ENCODE measurements at regions not wholly inside any gene's neighbourhood (a gene's known extent, or its start where the extent isn't known, plus 50 kb on each side); places are given as distances from the start of the nearest gene placed in this dataset.
A peak's percentile ranks its signal among the peaks of the same experiment; 100 is the strongest.
"Not testable (repeated sequence)": the region's sequence is repeated elsewhere in the genome, so short reads cannot be mapped to it uniquely, and the experiment has no call there.

GRCh38 chr3:151550642-151551041, 89.8 kb upstream of the IGSF10 start:
- no peak for DNase-seq

GRCh38 chr3:151550025-151550618, 89.3 kb upstream of the IGSF10 start:
- DNase-seq: no peak

GRCh38 chr3:151548195-151548594, 87.3 kb upstream of the IGSF10 start:
- peak; percentile 12 for DNase-seq

GRCh38 chr3:151544164-151544548, 83.3 kb upstream of the IGSF10 start:
- DNase-seq: no peak

GRCh38 chr3:151541178-151541577, 80.3 kb upstream of the IGSF10 start:
- no peak for DNase-seq

GRCh38 chr3:151539599-151539998, 78.7 kb upstream of the IGSF10 start:
- DNase-seq: no peak

- DNase-seq: peak; percentile 59
These were observed 77.9 kb upstream of the IGSF10 start for GRCh38 chr3:151538456-151539393.

GRCh38 chr3:151537726-151538125, 76.9 kb upstream of the IGSF10 start:
- no peak for DNase-seq

GRCh38 chr3:151526757-151527156, 65.9 kb upstream of the IGSF10 start:
- no peak for DNase-seq

GRCh38 chr3:151520105-151520504, 59.2 kb upstream of the IGSF10 start:
- DNase-seq: no peak

GRCh38 chr3:151511433-151511832, 50.6 kb upstream of the IGSF10 start:
- not testable (repeated sequence) for DNase-seq

Data from hematopoietic multipotent progenitor cell treated with erythropoietin and hydrocortisone succinate and interleukin-3 and kit ligand, for 4 days (in vitro differentiated cells).